ENCODE measurements at regions not wholly inside any gene's neighbourhood (a gene's known extent, or its start where the extent isn't known, plus 50 kb on each side); places are given as distances from the start of the nearest gene placed in this dataset.

- H3K4me1 ChIP-seq (ENCODE audit: control insufficient read depth, low read length), result no peaks in the 10 kb centered on the region
- no peak overlapping the region for H3K27ac ChIP-seq (ENCODE audit: low read depth, low read length)
- H4K20me1 ChIP-seq (ENCODE audit: control insufficient read depth, insufficient read depth, low read depth, low read length), result no peaks in the 10 kb centered on the region
- no peaks in the 10 kb centered on the region for H3K9me2 ChIP-seq (replicated peaks; ENCODE audit: control insufficient read depth, low read length)
- no peaks in the 10 kb centered on the region for H3K79me2 ChIP-seq (ENCODE audit: control insufficient read depth, low read length)
- no peak overlapping the region for H3K4me3 ChIP-seq (ENCODE audit: low read length)
- no peaks in the 10 kb centered on the region for H3K27me3 ChIP-seq (ENCODE audit: control insufficient read depth, low read length)
- H3K4me2 ChIP-seq (ENCODE audit: low read length), result no peak overlapping the region
- H3K9me3 ChIP-seq (ENCODE audit: control insufficient read depth, insufficient read depth, low read length), result no peaks in the 10 kb centered on the region
- no peaks in the 10 kb centered on the region for H3K36me3 ChIP-seq (ENCODE audit: control insufficient read depth, low read length)
- H3F3A ChIP-seq (ENCODE audit: control insufficient read depth, insufficient read depth), result no peaks in the 10 kb centered on the region
- TF ChIP-seq CTCF (IDR thresholded peaks at IDR 0.05; ENCODE audit: low read depth, low read length, poor library complexity, severe bottlenecking) (no peak), EZH2phosphoT487 (IDR thresholded peaks at IDR 0.05; ENCODE audit: borderline replicate concordance, low read length) (no peak)
These were observed 551.1 kb upstream of the CELF4 start for GRCh38 chr18:38116716-38117115.

GRCh38 chr18:38115201-38115600, 549.6 kb upstream of the CELF4 start:
- Histone ChIP-seq H3K9me2 (replicated peaks; ENCODE audit: control insufficient read depth, low read length) (no peaks in the 10 kb centered on the region), H3K79me2 (ENCODE audit: control insufficient read depth, low read length) (no peaks in the 10 kb centered on the region), H3K4me3 (ENCODE audit: low read length) (no peak overlapping the region), H3K27me3 (ENCODE audit: control insufficient read depth, low read length) (no peaks in the 10 kb centered on the region), H3K4me2 (ENCODE audit: low read length) (no peak overlapping the region), H3K27ac (ENCODE audit: low read depth, low read length) (no peak overlapping the region), H3K9me3 (ENCODE audit: control insufficient read depth, insufficient read depth, low read length) (no peaks in the 10 kb centered on the region), H3K4me1 (ENCODE audit: control insufficient read depth, low read length) (no peaks in the 10 kb centered on the region), H4K20me1 (ENCODE audit: control insufficient read depth, insufficient read depth, low read depth, low read length) (no peaks in the 10 kb centered on the region), H3F3A (ENCODE audit: control insufficient read depth, insufficient read depth) (no peaks in the 10 kb centered on the region), H3K36me3 (ENCODE audit: control insufficient read depth, low read length) (no peaks in the 10 kb centered on the region)
- no peak for TF ChIP-seq EZH2phosphoT487 (IDR thresholded peaks at IDR 0.05; ENCODE audit: borderline replicate concordance, low read length)
- TF ChIP-seq CTCF (IDR thresholded peaks at IDR 0.05; ENCODE audit: low read depth, low read length, poor library complexity, severe bottlenecking), result no peak

GRCh38 chr18:38087538-38087937, 521.9 kb upstream of the CELF4 start:
- Histone ChIP-seq H4K20me1 (ENCODE audit: control insufficient read depth, insufficient read depth, low read depth, low read length) (no peaks in the 10 kb centered on the region), H3K27ac (ENCODE audit: low read depth, low read length) (no peak overlapping the region), H3F3A (ENCODE audit: control insufficient read depth, insufficient read depth) (no peaks in the 10 kb centered on the region), H3K79me2 (ENCODE audit: control insufficient read depth, low read length) (no peaks in the 10 kb centered on the region), H3K9me3 (ENCODE audit: control insufficient read depth, insufficient read depth, low read length) (no peaks in the 10 kb centered on the region), H3K27me3 (ENCODE audit: control insufficient read depth, low read length) (no peaks in the 10 kb centered on the region), H3K4me3 (ENCODE audit: low read length) (no peak overlapping the region), H3K36me3 (ENCODE audit: control insufficient read depth, low read length) (no peaks in the 10 kb centered on the region), H3K4me1 (ENCODE audit: control insufficient read depth, low read length) (no peaks in the 10 kb centered on the region), H3K4me2 (ENCODE audit: low read length) (no peak overlapping the region), H3K9me2 (replicated peaks; ENCODE audit: control insufficient read depth, low read length) (no peaks in the 10 kb centered on the region)
- TF ChIP-seq CTCF (IDR thresholded peaks at IDR 0.05; ENCODE audit: low read depth, low read length, poor library complexity, severe bottlenecking) (no peak), EZH2phosphoT487 (IDR thresholded peaks at IDR 0.05; ENCODE audit: borderline replicate concordance, low read length) (no peak)

GRCh38 chr18:38081516-38081915, 515.9 kb upstream of the CELF4 start:
- Histone ChIP-seq H3K36me3 (ENCODE audit: control insufficient read depth, low read length) (no peaks in the 10 kb centered on the region), H3K4me3 (ENCODE audit: low read length) (no peak overlapping the region), H3K4me2 (ENCODE audit: low read length) (no peak overlapping the region), H3K9me2 (replicated peaks; ENCODE audit: control insufficient read depth, low read length) (no peaks in the 10 kb centered on the region), H3K4me1 (ENCODE audit: control insufficient read depth, low read length) (no peaks in the 10 kb centered on the region), H3K79me2 (ENCODE audit: control insufficient read depth, low read length) (no peaks in the 10 kb centered on the region), H4K20me1 (ENCODE audit: control insufficient read depth, insufficient read depth, low read depth, low read length) (no peaks in the 10 kb centered on the region), H3K9me3 (ENCODE audit: control insufficient read depth, insufficient read depth, low read length) (no peaks in the 10 kb centered on the region), H3K27me3 (ENCODE audit: control insufficient read depth, low read length) (no peaks in the 10 kb centered on the region), H3K27ac (ENCODE audit: low read depth, low read length) (no peak overlapping the region), H3F3A (ENCODE audit: control insufficient read depth, insufficient read depth) (no peaks in the 10 kb centered on the region)
- TF ChIP-seq EZH2phosphoT487 (IDR thresholded peaks at IDR 0.05; ENCODE audit: borderline replicate concordance, low read length) (no peak), CTCF (IDR thresholded peaks at IDR 0.05; ENCODE audit: low read depth, low read length, poor library complexity, severe bottlenecking) (no peak)

Data from DOHH2 (cell line).